SK-N-SH (cell line): ENCODE measurements at regions not wholly inside any gene's neighbourhood (a gene's known extent, or its start where the extent isn't known, plus 50 kb on each side); places are given as distances from the start of the nearest gene placed in this dataset.

Source experiments
- CTCF ChIA-PET: fragments of 300-600, 350-600 bp; formaldehyde crosslinking; extraction: SDS; loops from one replicate; lab custom pipeline; 2021; lab: Yijun Ruan, JAX
- POLR2A ChIA-PET: fragments of 350-600 bp; sonication (Branson Sonifier 250); formaldehyde crosslinking; extraction: SDS; loops from one replicate; lab custom pipeline; 2020; ENCODE audit warnings: antibody characterized with exemption, inconsistent platforms; lab: Yijun Ruan, JAX
- DNase-seq: peaks from one replicate; pipeline ENCODE4 v3.0.0; 2012
- H2AFZ ChIP-seq: fragments of 200-600 bp; sonication (generic); 2 replicates; pipeline ENCODE4 v1.8.1; 2016; ENCODE audit warnings: antibody characterized with exemption, mild to moderate bottlenecking, low read depth
- H3F3A ChIP-seq: fragments of 200-600 bp; sonication (generic); replicated peaks from 2 replicates; pipeline ENCODE3; 2016; ENCODE audit warnings: antibody characterized with exemption, mild to moderate bottlenecking; ENCODE audit not compliant: insufficient read depth
- H3K27ac ChIP-seq, 2 experiments: fragments of 200-500 bp in 1 of 2; fragments of 200-600 bp in 1 of 2; sonication (Bioruptor generic) in 1 of 2; sonication (generic), shearing (Covaris generic) in 1 of 2; 2 replicates each; pipeline versions ENCODE4 v1.5.1 to v1.6.1; 2014 to 2016; ENCODE audit warnings: low read depth in 2 of 2, inconsistent platforms in 1 of 2, low read length in 1 of 2, mild to moderate bottlenecking in 1 of 2, mixed read lengths in 1 of 2
- H3K27me3 ChIP-seq: fragments of 200-600 bp; sonication (generic), shearing (Covaris generic); 2 replicates; pipeline ENCODE4 v1.6.1; 2016; ENCODE audit warnings: mixed run types; ENCODE audit not compliant: insufficient read depth
- H3K36me3 ChIP-seq, 2 experiments: fragments of 200-500 bp in 1 of 2; fragments of 200-600 bp in 1 of 2; sonication (Bioruptor generic) in 1 of 2; sonication (generic) in 1 of 2; replicated peaks in 1 of 2; 2 replicates each; pipeline versions ENCODE3 to v1.5.1; 2014 to 2016; ENCODE audit warnings: low read length in 1 of 2, mild to moderate bottlenecking in 1 of 2; ENCODE audit not compliant: insufficient read depth in 2 of 2, control insufficient read depth in 1 of 2
- H3K4me1 ChIP-seq, 2 experiments: fragments of 200-500 bp in 1 of 2; fragments of 200-600 bp in 1 of 2; sonication (Bioruptor generic) in 1 of 2; sonication (generic), shearing (Covaris generic) in 1 of 2; 2 replicates each; pipeline versions ENCODE4 v1.5.1 to v1.6.1; 2014 to 2016; ENCODE audit warnings: low read depth in 1 of 2, low read length in 1 of 2, mixed run types in 1 of 2; ENCODE audit not compliant: insufficient read depth in 2 of 2, control insufficient read depth in 1 of 2
- H3K4me2 ChIP-seq: fragments of 200-600 bp; sonication (generic), shearing (Covaris generic); 2 replicates; pipeline ENCODE4 v1.6.1; 2017; ENCODE audit warnings: mixed run types
- H3K4me3 ChIP-seq, 2 experiments: fragments of 200-500 bp in 1 of 2; fragments of 200-600 bp in 1 of 2; sonication (Bioruptor generic) in 1 of 2; sonication (generic), shearing (Covaris generic) in 1 of 2; 2 replicates each; pipeline versions ENCODE4 v1.5.1 to v1.8.1; 2014 to 2016; ENCODE audit warnings: low read depth in 2 of 2, inconsistent platforms in 1 of 2, low read length in 1 of 2, mild to moderate bottlenecking in 1 of 2, mixed read lengths in 1 of 2, moderate library complexity in 1 of 2
- H3K79me2 ChIP-seq: fragments of 200-600 bp; sonication (generic); 2 replicates; pipeline ENCODE4 v1.8.1; 2017; ENCODE audit warnings: mild to moderate bottlenecking; ENCODE audit not compliant: insufficient read depth
- H3K9ac ChIP-seq: fragments of 200-600 bp; sonication (generic); 2 replicates; pipeline ENCODE4 v1.6.1; 2017; ENCODE audit warnings: mixed run types
- H3K9me2 ChIP-seq: fragments of 200-600 bp; sonication (generic); 2 replicates; pipeline ENCODE4 v1.6.1; 2017; ENCODE audit warnings: mixed run types
- H3K9me3 ChIP-seq: fragments of 200-600 bp; sonication (generic); 2 replicates; pipeline ENCODE4 v1.6.1; 2017; ENCODE audit warnings: mixed run types, mild to moderate bottlenecking, moderate library complexity
- H4K20me1 ChIP-seq: fragments of 200-600 bp; sonication (generic); 2 replicates; pipeline ENCODE4 v1.6.1; 2017; ENCODE audit warnings: mild to moderate bottlenecking, mixed run types; ENCODE audit not compliant: insufficient read depth
- CHD2 ChIP-seq: fragments of 150-350 bp; IDR thresholded peaks from 2 replicates; pipeline ENCODE4 v1.6.1; 2018; ENCODE audit warnings: low read length; ENCODE audit not compliant: partially characterized antibody
- FOSL2 ChIP-seq: IDR thresholded peaks from 2 replicates; pipeline ENCODE4 v1.4.0; 2012; ENCODE audit warnings: low read depth, mild to moderate bottlenecking, moderate library complexity, borderline replicate concordance
- JUND ChIP-seq: IDR thresholded peaks from 2 replicates; pipeline ENCODE4 v1.4.0; 2012
- NFIC ChIP-seq: IDR thresholded peaks from 2 replicates; pipeline ENCODE4 v1.4.0; 2012; ENCODE audit warnings: borderline replicate concordance
- NRF1 ChIP-seq: IDR thresholded peaks from 2 replicates; pipeline ENCODE4 v1.6.1; 2012; ENCODE audit warnings: low read depth, mild to moderate bottlenecking, low read length
- RCOR1 ChIP-seq: fragments of 150-350 bp; IDR thresholded peaks from 2 replicates; pipeline ENCODE4 v1.6.1; 2017; ENCODE audit warnings: antibody characterized with exemption, low read length
- RXRA ChIP-seq: IDR thresholded peaks from 2 replicates; pipeline ENCODE4 v1.4.0; 2012; ENCODE audit warnings: low read depth, mild to moderate bottlenecking, borderline replicate concordance
- SIN3A ChIP-seq: IDR thresholded peaks from 2 replicates; pipeline ENCODE4 v1.6.1; 2012; ENCODE audit warnings: low read depth, mild to moderate bottlenecking, low read length, moderate library complexity, borderline replicate concordance
- SMC3 ChIP-seq: IDR thresholded peaks from 2 replicates; pipeline ENCODE4 v1.6.1; 2012; ENCODE audit warnings: low read depth, low read length, improper control_type of control experiment
- TCF12 ChIP-seq: IDR thresholded peaks from 2 replicates; pipeline ENCODE4 v1.4.0; 2012
- WGBS: methylation state at CpG from one replicate; pipeline ENCODE4 v1.1.6; 2017; ENCODE audit warnings: low lambda C conversion rate; 5-methylcytosine and 5-hydroxymethylcytosine counted together
- TF ChIP-seq, protein P1 (sequence below): IDR thresholded peaks from 2 replicates; pipeline ENCODE4 v1.4.0; 2012; ENCODE audit warnings: low read depth
- TF ChIP-seq, protein P2 (sequence below): IDR thresholded peaks from 2 replicates; pipeline ENCODE4 v1.6.1; 2012; ENCODE audit warnings: mild to moderate bottlenecking, low read depth, low read length, moderate library complexity
- TF ChIP-seq, protein P3 (sequence below): IDR thresholded peaks from 2 replicates; pipeline ENCODE4 v1.4.0; 2012; ENCODE audit warnings: low read depth, borderline replicate concordance

DNA sequence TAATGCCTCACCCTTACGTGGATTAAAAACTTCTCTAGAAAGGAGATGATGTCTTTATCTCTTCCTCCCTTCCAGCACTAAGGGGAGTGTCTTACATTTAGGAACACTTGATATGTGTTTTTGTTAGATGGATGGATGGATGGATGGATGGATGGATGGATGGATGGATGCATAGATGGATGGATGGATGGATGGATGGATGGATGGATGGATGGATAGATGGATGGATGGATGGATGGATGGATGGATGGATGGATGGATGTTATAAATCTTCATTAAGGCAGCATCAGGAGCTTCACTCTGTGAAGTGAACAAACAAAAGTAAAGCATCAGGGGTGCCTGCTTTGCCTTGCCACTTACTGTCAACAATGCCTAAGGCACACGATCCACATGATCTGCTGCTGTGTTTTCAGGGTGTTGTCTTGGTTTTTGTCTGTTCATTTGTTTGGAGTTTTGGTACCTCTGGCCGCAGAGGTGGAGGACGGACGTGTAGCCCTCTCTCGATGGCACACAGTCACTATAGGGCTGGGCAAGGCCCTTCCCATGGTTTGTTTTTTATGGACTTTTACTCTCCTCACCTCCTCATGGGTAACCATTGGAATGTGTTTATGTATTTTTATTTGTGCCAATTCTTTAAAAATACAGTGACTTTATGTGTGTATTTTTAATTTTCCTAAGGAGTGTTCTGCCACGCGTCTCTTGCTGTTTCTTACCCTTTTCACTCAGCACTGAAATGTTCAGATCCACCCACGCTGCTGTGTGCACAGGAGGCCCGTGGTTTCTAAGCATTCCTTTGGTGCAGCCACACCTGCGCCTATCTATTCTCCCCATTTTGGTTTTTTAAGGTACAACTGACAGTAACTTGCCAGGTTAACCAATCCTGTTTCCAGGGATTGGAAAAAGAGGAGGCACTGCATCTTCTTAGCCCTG lies 91.8 kb upstream of the ENPP6 start:
- ChIA-PET POLR2A (no interaction called here), CTCF (no interaction called here)
- Histone ChIP-seq H3K9ac (no peak overlapping the region), H3K4me2 (no peak overlapping the region), H3K27me3 (no peaks in the 10 kb centered on the region), H3F3A (no peaks in the 10 kb centered on the region), H3K36me3 (no peaks in the 10 kb centered on the region), H2AFZ (no peak overlapping the region), H3K9me2 (no peaks in the 10 kb centered on the region), H3K27ac (no peak overlapping the region), H4K20me1 (no peaks in the 10 kb centered on the region), H3K4me1 (no peaks in the 10 kb centered on the region), H3K79me2 (no peaks in the 10 kb centered on the region), H3K4me3 (no peak overlapping the region), H3K9me3 (no peaks in the 10 kb centered on the region; the same call in 1 of the 2 replicates)
- 83% methylated on average over 11 of the region's 11 CpGs for WGBS
- no peak for DNase-seq
- TF ChIP-seq, protein P1, sequence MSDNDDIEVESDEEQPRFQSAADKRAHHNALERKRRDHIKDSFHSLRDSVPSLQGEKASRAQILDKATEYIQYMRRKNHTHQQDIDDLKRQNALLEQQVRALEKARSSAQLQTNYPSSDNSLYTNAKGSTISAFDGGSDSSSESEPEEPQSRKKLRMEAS = no peak
- no peak for TF ChIP-seq JUND
- no peak for TF ChIP-seq SIN3A
- TF ChIP-seq TCF12 = no peak

DNA sequence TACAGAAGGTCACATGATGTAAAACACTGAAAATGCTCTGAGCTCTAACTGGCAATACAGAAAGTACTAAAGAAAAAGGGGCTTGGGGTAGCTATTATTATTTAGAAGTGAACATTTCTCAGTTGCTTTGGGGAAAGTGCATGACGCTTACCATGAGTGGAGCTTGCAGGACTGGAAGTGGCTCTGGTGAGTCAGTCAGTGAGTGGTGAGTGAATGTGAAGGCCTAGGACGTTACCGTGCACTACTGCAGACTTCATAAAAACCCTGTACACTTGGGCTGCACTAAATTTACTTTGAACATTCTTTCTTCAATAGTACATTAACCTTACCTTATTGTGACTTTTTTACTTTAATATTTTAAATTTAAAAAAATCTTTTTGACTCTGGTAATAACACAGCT lies 89.3 kb upstream of the ENPP6 start:
- H3K36me3 ChIP-seq = no peaks in the 10 kb centered on the region
- no peak for TF ChIP-seq CHD2
- TF ChIP-seq, all 33 proteins: peak for 0
- Histone ChIP-seq H3K79me2 (no peaks in the 10 kb centered on the region), H2AFZ (no peak overlapping the region), H3K9me3 (no peaks in the 10 kb centered on the region; the same call in 1 of the 2 replicates), H3F3A (no peaks in the 10 kb centered on the region), H3K9me2 (no peaks in the 10 kb centered on the region), H3K4me1 (no peaks in the 10 kb centered on the region), H3K27me3 (no peaks in the 10 kb centered on the region), H3K27ac (no peak overlapping the region), H4K20me1 (no peaks in the 10 kb centered on the region), H3K4me3 (no peak overlapping the region), H3K9ac (no peak overlapping the region), H3K4me2 (no peak overlapping the region)
- ChIA-PET POLR2A (no interaction called here), CTCF (interaction anchor here (0.9 to 3.1 kb wide), 2 partner anchors 43 to 144 kb away, joined by 3 to 11 read pairs; no protein-coding TSS in a partner anchor)
- WGBS = 78% methylated on average over 3 of the region's 3 CpGs
- no peak for DNase-seq

DNA sequence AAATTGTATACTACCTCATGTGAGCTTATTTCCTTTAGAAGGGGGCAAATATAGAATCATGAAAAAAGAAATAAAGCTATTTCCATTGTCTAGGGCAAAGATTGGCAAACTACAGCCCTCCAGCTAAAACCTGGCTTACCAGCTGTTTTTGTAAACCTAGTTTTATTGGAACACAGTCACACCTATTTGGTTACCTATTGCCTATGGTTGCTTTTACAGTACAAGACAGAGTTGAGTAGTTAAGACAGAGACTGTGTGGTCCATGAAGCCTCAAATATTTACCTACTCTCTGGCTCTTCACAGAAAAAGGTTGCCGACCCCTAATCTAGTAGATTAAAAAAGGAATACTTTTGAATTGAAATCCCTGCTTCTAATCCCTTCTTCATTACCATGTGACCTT lies 88.8 kb upstream of the ENPP6 start:
- no peaks in the 10 kb centered on the region for H3F3A ChIP-seq
- TF ChIP-seq, protein P2, sequence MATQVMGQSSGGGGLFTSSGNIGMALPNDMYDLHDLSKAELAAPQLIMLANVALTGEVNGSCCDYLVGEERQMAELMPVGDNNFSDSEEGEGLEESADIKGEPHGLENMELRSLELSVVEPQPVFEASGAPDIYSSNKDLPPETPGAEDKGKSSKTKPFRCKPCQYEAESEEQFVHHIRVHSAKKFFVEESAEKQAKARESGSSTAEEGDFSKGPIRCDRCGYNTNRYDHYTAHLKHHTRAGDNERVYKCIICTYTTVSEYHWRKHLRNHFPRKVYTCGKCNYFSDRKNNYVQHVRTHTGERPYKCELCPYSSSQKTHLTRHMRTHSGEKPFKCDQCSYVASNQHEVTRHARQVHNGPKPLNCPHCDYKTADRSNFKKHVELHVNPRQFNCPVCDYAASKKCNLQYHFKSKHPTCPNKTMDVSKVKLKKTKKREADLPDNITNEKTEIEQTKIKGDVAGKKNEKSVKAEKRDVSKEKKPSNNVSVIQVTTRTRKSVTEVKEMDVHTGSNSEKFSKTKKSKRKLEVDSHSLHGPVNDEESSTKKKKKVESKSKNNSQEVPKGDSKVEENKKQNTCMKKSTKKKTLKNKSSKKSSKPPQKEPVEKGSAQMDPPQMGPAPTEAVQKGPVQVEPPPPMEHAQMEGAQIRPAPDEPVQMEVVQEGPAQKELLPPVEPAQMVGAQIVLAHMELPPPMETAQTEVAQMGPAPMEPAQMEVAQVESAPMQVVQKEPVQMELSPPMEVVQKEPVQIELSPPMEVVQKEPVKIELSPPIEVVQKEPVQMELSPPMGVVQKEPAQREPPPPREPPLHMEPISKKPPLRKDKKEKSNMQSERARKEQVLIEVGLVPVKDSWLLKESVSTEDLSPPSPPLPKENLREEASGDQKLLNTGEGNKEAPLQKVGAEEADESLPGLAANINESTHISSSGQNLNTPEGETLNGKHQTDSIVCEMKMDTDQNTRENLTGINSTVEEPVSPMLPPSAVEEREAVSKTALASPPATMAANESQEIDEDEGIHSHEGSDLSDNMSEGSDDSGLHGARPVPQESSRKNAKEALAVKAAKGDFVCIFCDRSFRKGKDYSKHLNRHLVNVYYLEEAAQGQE = no peak
- TF ChIP-seq NFIC (no peak), FOSL2 (no peak), NRF1 (no peak), RCOR1 (no peak), RXRA (no peak), SMC3 (no peak)
- TF ChIP-seq, protein P3, sequence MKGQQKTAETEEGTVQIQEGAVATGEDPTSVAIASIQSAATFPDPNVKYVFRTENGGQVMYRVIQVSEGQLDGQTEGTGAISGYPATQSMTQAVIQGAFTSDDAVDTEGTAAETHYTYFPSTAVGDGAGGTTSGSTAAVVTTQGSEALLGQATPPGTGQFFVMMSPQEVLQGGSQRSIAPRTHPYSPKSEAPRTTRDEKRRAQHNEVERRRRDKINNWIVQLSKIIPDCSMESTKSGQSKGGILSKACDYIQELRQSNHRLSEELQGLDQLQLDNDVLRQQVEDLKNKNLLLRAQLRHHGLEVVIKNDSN = no peak
- CTCF ChIA-PET = interaction anchor here (0.9 to 3.1 kb wide), 2 partner anchors 43 to 143 kb away, joined by 3 to 11 read pairs; no protein-coding TSS in a partner anchor

More for the DNA sequence above, 88.8 kb upstream of the ENPP6 start:
- POLR2A ChIA-PET = no interaction called here
- Histone ChIP-seq H3K27ac (no peak overlapping the region), H3K9me2 (no peaks in the 10 kb centered on the region), H4K20me1 (no peaks in the 10 kb centered on the region), H3K9me3 (no peaks in the 10 kb centered on the region; the same call in 1 of the 2 replicates), H3K79me2 (no peaks in the 10 kb centered on the region), H2AFZ (no peak overlapping the region), H3K4me3 (no peak overlapping the region), H3K27me3 (no peaks in the 10 kb centered on the region), H3K4me2 (no peak overlapping the region), H3K9ac (no peak overlapping the region), H3K36me3 (no peaks in the 10 kb centered on the region), H3K4me1 (no peaks in the 10 kb centered on the region)
- no peak for DNase-seq
- WGBS = 100% methylated on average over 1 of the region's 1 CpG
